SW 1271 (cell line): ENCODE measurements at regions not wholly inside any gene's neighbourhood (a gene's known extent, or its start where the extent isn't known, plus 50 kb on each side); places are given as distances from the start of the nearest gene placed in this dataset.

Source experiments
- DNase-seq, 2 experiments: peaks; one replicate each; lab custom pipeline; 2025; lab: John Stamatoyannopoulos, UW

- DNase-seq: no peak
Measured at GRCh38 chr14:79961197-79961596, 250.1 kb downstream of the DIO2 start.

GRCh38 chr14:79960288-79960687 is 251.0 kb downstream of the DIO2 start:
- no peak for DNase-seq

- DNase-seq: no peak
Measured at GRCh38 chr14:79951572-79951971, 259.7 kb downstream of the DIO2 start.

- DNase-seq: no peak
Measured at GRCh38 chr14:79949906-79950305, 261.4 kb downstream of the DIO2 start.

- no peak for DNase-seq
Measured at GRCh38 chr14:79947440-79948054, 263.8 kb downstream of the DIO2 start.

- DNase-seq: no peak
Measured at GRCh38 chr14:79939235-79939634, 272.1 kb downstream of the DIO2 start.

GRCh38 chr14:79938185-79938584 is 273.1 kb downstream of the DIO2 start:
- no peak for DNase-seq

GRCh38 chr14:79937433-79937832 is 273.9 kb downstream of the DIO2 start:
- no peak for DNase-seq

GRCh38 chr14:79924551-79924950 is 286.8 kb downstream of the DIO2 start:
- no peak for DNase-seq

GRCh38 chr14:79920180-79920692 is 291.1 kb downstream of the DIO2 start:
- no peak for DNase-seq
